C1 segment of cervical spinal cord (tissue), 14 donors: ENCODE measurements at regions not wholly inside any gene's neighbourhood (a gene's known extent, or its start where the extent isn't known, plus 50 kb on each side); places are given as distances from the start of the nearest gene placed in this dataset.
A peak's percentile ranks its signal among the peaks of the same experiment; 100 is the strongest.
"Not testable (repeated sequence)": the region's sequence is repeated elsewhere in the genome, so short reads cannot be mapped to it uniquely, and the experiment has no call there.

Source experiments
- DNase-seq, 14 donors: peaks; one replicate each; lab custom pipeline; 2025; lab: John Stamatoyannopoulos, UW

DNA sequence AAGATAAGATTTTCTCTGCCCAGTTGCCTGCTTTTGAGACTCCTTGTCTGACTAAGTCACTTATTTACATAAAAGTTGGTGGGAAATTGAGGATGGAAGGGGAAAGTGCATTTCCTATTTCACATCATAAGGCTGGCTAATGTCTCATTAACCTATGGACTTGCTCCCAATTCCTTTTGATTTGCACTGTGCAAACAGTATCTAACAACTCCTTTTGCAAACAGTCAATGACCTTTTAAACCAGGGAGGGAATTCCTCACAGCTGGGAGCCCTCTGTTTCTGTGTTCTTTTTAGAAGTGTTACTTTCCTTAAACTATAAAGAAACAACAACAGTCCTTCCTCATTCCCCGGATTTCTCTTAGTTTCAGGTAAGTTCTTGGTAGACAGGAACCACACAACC lies 272.8 kb downstream of the RND3 start:
- DNase-seq = no peak

GRCh38 chr2:150212722-150213171 lies 274.7 kb downstream of the RND3 start:
- DNase-seq = no peak

DNA sequence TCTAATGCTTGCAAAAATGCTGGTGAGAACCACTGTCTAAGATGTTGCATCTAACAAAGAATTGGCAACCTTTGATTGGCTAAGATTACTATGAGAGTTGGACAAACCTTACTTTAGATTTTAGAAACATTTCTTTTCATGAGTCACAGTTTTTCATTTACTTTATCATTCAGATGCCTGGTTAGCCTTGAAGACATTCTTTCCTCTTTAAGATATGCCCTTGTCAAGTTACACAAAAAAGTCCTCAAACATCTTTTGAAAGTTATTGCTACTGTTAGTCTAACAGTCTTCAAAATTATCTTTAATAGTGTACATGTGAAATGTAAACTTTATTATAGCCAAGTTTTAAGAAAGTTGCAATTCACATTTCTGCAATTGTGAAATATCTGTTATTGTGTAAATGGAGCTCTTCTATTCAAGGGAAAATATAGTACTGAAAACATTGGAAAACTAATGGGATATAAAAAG lies 276.3 kb downstream of the RND3 start:
- no peak for DNase-seq

- no peak for DNase-seq
Observed at GRCh38 chr2:150209746-150210145, 277.7 kb downstream of the RND3 start.

DNA sequence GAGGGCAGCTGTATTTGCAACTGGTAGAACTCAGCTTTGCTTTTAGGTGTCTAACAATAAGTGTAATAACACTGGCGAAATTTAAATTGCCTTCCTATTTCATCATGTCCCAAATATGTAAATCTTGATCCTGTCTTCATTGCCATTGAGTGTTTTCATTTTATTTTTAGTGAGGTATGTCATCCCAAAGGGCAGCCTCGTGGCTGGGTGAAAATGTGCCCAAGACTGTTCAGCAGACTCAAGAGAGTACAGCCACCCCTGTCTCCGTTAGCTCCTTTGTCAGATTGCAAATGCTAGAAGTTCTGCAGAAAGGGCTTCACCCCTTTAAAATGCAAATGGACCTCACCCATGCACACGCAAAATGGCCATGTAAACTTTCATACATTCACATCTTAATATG lies 278.8 kb downstream of the RND3 start:
- no peak for DNase-seq

DNA sequence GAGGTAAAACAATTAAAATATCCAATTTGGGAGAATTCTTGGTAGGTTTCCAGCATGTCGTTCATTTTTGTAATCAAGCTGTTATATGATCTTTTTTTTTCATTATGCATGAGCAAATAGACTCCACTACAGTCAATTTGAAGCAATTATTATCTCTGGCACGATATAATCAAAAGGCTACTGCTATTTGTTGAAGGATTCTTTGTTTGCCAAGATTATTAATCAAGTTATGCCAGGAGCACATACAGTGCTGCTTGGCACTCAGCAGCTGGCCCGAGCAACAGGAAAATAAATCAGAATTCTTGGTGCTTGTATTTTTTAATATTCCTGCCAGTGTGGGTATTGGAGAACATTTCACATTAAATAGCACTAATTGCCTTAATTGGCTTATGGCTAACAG lies 279.5 kb downstream of the RND3 start:
- DNase-seq = no peak

GRCh38 chr2:150204451-150204850 lies 283.0 kb downstream of the RND3 start:
- DNase-seq = no peak

- not testable (repeated sequence) for DNase-seq
Observed at GRCh38 chr2:150194816-150195215, 292.7 kb downstream of the RND3 start.

DNA sequence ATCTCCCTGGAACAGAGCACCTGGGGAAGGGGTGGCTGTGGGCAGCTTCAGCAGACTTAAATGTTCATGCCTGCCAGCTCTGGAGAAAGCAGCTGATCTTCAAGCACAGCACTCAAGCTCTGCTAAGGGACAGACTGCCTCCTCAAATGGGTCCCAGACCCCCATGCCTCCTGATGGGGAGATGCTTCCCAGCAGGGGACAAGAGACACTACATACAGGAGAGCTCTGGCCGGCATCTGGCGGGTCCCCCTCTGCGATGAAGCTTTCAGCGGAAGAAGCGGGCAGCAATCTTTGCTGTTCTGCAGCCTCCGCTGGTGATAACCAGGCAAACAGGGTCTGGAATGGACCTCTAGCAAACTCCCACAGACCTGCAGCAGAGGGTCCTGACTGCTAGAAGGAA lies 294.8 kb downstream of the RND3 start:
- no peak for DNase-seq

GRCh38 chr2:150191349-150191748 lies 296.1 kb downstream of the RND3 start:
- no peak for DNase-seq

DNA sequence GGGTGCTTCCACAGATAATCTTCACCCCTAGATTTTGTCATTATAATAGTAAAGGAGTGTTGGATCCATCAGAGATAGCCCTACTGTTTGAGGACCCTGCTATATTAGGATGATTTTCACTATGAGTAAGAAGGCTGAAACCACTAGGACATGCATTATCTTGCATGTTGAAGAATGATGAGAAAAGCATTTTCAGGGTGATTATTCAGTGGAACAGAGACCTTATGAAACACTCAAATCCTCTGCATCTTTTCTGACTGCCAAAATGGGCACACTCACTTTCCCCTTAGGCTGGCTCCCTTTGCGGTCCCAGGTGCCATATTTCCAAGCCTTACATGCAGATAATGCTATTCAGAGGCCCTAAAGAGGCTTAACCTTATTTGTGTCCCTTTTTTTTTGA lies 296.9 kb downstream of the RND3 start:
- DNase-seq = no peak

DNA sequence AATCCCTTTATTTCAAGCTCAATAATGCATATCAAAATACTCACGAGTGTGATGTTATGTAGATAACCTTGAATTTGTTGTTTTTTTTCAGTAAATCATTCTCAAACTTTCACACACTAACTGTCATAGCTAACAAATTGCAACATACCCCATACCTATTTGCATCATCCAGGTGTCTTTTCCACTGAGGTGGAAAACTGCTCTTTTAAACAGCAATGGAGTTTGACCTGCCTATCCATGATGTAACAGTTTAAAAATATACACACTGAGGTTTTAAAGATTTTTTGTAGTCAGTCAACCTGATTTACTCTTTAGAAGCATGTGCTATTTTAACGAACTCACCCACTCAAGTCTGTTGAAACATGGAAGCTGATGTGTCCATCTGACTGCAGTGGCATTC lies 298.7 kb downstream of the RND3 start:
- DNase-seq = no peak

- DNase-seq = no peak
Observed at GRCh38 chr2:150188177-150188576, 299.3 kb downstream of the RND3 start.

- no peak for DNase-seq
Observed at GRCh38 chr2:150182566-150183235, 304.8 kb downstream of the RND3 start.

DNA sequence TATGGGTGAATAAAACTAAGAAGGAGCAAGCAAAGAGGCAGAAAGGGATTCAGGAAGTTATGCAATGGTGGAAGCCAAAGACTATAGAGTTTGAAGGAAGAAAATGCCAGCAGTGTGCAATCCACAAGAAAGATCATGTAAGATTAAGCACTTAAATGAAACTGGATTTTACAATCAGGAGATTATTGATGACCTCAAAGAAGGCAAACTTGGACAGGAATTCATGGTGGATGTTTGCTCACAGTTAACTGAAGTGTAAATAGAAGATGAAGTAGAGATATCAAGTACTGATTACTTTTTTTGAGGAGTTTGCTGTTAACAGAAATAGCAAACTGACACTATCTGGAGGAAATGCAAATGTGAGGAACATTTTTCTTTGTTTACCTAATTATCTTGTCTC lies 308.9 kb downstream of the RND3 start:
- no peak for DNase-seq

GRCh38 chr2:150174971-150175421 lies 312.5 kb downstream of the RND3 start:
- no peak for DNase-seq

GRCh38 chr2:150174056-150174805 lies 313.2 kb downstream of the RND3 start:
- DNase-seq = no peak

DNA sequence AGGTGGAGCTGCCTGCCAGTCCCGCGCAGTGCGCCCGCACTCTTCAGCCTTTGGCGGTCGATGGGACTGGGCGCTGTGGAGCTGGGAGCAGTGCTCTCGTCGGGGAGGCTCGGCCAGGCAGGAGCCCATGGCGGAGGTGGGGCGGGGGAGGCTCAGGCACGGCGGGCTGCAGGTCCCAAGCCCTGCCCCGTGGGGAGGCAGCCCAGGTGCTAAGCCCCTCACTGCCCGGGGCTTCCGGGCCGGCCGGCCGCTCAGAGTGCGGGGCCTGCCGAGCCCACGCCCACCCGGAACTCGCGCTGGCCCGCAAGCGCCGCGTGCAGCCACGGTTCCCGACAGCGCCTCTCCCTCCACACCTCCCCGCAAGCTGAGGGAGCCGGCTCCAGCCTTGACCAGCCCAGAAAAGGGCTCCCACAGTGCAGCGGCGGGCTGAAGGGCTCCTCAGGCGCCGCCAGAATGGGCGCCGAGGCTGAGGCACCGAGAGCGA lies 316.4 kb downstream of the RND3 start:
- DNase-seq = no peak

DNA sequence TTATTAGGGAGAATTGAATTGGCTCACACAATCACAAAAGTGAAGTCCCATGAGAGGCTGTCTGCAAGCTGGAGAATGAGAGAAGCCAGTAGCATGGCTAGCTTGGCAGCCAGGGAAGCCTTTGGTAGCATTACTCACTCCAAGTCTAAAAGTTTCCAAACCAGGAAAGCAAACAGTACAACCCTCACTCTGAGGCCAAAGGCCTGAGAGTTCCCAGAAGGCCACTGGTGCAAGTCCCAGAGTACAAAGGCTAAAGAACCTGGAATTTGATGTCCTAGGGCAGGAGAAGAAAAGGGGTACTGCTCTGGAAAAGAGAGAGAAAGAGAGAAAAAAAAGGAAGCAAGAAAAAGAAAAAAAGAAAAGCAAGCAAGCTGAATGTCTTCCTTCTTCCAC lies 318.2 kb downstream of the RND3 start:
- no peak for DNase-seq

DNA sequence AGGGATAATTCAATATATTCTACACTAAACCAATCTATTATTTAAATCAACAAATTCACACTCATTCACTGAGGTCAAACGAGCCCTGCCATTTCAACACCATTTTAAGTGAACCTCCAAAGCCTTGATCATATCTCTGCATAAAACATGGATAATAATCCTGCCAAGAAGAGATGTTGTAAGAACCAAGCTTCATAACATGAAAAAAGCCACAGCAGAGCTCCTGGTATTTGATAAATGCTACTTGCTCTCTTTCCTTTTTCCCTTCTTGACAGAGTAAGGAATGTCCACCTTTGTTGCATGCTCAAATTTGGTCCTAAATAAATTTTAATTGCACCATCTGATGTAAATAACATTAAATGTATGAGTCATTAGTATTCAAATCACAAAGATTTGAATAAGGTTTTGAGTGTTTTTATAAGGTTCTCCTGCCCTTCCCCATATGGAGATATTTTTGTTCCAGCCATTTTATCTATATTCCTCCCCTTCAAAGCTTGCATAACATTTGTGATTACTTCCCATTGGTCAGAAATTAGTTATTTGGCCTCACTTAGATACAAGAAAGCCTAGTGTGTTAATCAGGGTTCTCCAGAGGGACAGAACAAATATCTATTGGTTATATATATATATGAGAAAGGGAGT lies 318.8 kb downstream of the RND3 start:
- DNase-seq = no peak

GRCh38 chr2:150167711-150168110 lies 319.8 kb downstream of the RND3 start:
- DNase-seq = no peak

- DNase-seq = peak in 8 of 14 donors; percentile 2 to 47 (median 8)
Observed at GRCh38 chr2:150166313-150167051, 321.0 kb downstream of the RND3 start.
